Thyroid gland (tissue), 4 donors: ENCODE measurements at regions not wholly inside any gene's neighbourhood (a gene's known extent, or its start where the extent isn't known, plus 50 kb on each side); places are given as distances from the start of the nearest gene placed in this dataset.

Experiments used
- DNase-seq, 2 donors: peaks; one replicate each; pipeline ENCODE4 v3.0.0-alpha.2; 2019
- H3K27ac ChIP-seq, 3 donors: fragments of 200-600 bp; sonication (generic); 1 replicate in 2 of 3; 2 replicates in 1 of 3; pipeline ENCODE4 v1.5.1; 2016 to 2019; ENCODE audit warnings: mild to moderate bottlenecking in 1 of 3, moderate library complexity in 1 of 3
- H3K27me3 ChIP-seq: fragments of 200-600 bp; sonication (generic); one replicate; pipeline ENCODE4 v1.5.1; 2019
- H3K36me3 ChIP-seq, 2 donors: fragments of 200-600 bp; sonication (generic); one replicate each; pipeline ENCODE4 v1.5.1; 2016 to 2019
- H3K4me1 ChIP-seq, 2 donors: fragments of 200-600 bp; sonication (generic); one replicate each; pipeline ENCODE4 v1.5.1; 2017 to 2019
- H3K4me3 ChIP-seq, 3 donors: fragments of 200-600 bp; sonication (generic); replicated peaks in 1 of 3; 1 replicate in 2 of 3; 2 replicates in 1 of 3; pipeline ENCODE4 v1.5.1; 2016; ENCODE audit warnings: mild to moderate bottlenecking in 1 of 3
- H3K9me3 ChIP-seq: fragments of 200-600 bp; sonication (generic); one replicate; pipeline ENCODE4 v1.5.1; 2017
- CTCF ChIP-seq, 6 experiments: fragments of 200-600 bp in 3 of 6; fragments of 450-650 bp in 3 of 6; sonication (generic) in 3 of 6; IDR thresholded peaks; one replicate each; pipeline ENCODE4 v1.5.1; 2016 to 2019; ENCODE audit warnings: antibody characterized with exemption in 6 of 6, mild to moderate bottlenecking in 2 of 6, inconsistent platforms in 1 of 6, moderate library complexity in 1 of 6
- POLR2A ChIP-seq, 2 donors: fragments of 450-650 bp; IDR thresholded peaks; one replicate each; pipeline ENCODE4 v1.6.1; 2017; ENCODE audit warnings: antibody characterized with exemption in 2 of 2, mild to moderate bottlenecking in 2 of 2, moderate library complexity in 1 of 2
- whole genome bisulfite sequencing, 2 donors: methylation state at CpG; one replicate each; pipeline ENCODE4 v1.1.5; 2017; 5-methylcytosine and 5-hydroxymethylcytosine counted together
- intact Hi-C: fragments of 100-400 bp; cut with DNase I; formaldehyde crosslinking; loops from one replicate; pipeline ENCODE4 v1.15.1; 2023

DNA sequence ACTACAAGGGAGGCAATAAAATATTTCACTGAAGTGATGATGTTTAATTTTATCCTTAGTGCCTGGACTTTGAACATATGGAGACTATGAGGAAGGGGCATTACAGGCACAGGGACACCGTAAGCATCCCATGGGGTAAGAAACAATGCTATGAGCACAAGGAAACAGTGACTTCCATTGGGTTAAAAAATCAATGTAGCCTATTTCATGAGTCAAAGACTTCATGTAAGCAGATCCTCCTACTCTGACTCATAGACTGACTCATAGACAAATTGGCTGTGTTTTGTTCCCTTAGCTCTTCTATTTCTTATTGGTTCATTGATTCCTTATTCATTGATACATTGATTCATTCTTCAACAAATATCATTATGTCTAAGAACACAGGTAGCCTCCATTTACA, 351.0 kb downstream of the PRELID2 start:
- Histone ChIP-seq H3K4me1 (no peaks in the 10 kb centered on the region), H3K9me3 (no peaks in the 10 kb centered on the region), H3K36me3 (no peaks in the 10 kb centered on the region), H3K27me3 (no peaks in the 10 kb centered on the region), H3K4me3 (no peak overlapping the region), H3K27ac (no peak overlapping the region)
- TF ChIP-seq POLR2A (IDR thresholded peaks at IDR 0.05), result no peak
- no peak for TF ChIP-seq CTCF (IDR thresholded peaks at IDR 0.05)
- intact Hi-C loops, result no loop called here
- no peak for DNase-seq
- WGBS, 2 donors, result 91 to 97% methylated on average over 1 of the region's 1 CpG

DNA sequence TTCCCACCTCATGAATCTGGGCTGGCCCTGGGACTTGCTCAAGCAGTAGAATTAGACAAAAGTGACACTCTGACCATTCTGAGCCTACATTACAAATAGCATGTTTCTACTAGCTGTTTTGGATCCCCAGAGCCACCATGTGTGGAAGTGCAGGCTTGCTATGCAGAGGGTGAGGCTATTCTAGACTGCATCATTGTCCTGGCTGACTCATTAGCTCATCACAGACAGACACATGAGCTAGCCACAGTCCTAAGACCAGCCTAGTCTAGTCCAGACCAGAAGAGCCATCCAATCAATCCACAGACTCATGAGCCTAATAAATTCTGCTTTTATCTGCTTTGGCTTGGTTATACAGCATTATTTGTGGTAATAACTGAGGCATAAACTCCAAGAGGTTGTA, 351.9 kb downstream of the PRELID2 start:
- intact Hi-C loops, result no loop called here
- H3K4me1 ChIP-seq, result no peaks in the 10 kb centered on the region
- TF ChIP-seq CTCF (IDR thresholded peaks at IDR 0.05) (no peak), POLR2A (IDR thresholded peaks at IDR 0.05) (no peak)
- H3K4me3 ChIP-seq, result no peak overlapping the region
- no peaks in the 10 kb centered on the region for H3K27me3 ChIP-seq
- H3K9me3 ChIP-seq, result no peaks in the 10 kb centered on the region
- no peaks in the 10 kb centered on the region for H3K36me3 ChIP-seq
- no peak for DNase-seq
- no peak overlapping the region for H3K27ac ChIP-seq

DNA sequence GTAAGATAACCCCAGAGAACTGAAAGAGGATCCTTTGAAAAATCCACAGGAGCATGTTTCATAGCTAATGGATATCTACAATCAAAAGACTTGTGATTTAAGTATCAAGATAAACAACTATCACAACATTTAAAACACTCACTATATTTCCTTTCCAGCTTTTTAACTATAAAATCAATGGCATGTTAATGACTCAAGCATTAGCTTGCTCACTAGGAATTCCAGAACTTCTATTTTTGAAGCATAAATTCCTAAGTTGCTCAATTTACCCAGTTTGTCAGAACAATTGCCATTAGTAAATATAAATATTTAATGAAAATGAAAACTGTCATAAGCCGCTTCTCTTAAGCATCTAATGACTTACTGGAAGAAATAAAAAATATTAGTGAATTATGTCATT, 355.3 kb downstream of the PRELID2 start:
- DNase-seq, result no peak
- Histone ChIP-seq H3K27ac (no peak overlapping the region), H3K4me1 (no peaks in the 10 kb centered on the region), H3K4me3 (no peak overlapping the region), H3K36me3 (no peaks in the 10 kb centered on the region), H3K9me3 (no peaks in the 10 kb centered on the region), H3K27me3 (no peaks in the 10 kb centered on the region)
- WGBS, 2 donors, result 97 to 98% methylated on average over 1 of the region's 1 CpG
- intact Hi-C loops, result no loop called here
- no peak for TF ChIP-seq POLR2A (IDR thresholded peaks at IDR 0.05)
- TF ChIP-seq CTCF (IDR thresholded peaks at IDR 0.05), result no peak

DNA sequence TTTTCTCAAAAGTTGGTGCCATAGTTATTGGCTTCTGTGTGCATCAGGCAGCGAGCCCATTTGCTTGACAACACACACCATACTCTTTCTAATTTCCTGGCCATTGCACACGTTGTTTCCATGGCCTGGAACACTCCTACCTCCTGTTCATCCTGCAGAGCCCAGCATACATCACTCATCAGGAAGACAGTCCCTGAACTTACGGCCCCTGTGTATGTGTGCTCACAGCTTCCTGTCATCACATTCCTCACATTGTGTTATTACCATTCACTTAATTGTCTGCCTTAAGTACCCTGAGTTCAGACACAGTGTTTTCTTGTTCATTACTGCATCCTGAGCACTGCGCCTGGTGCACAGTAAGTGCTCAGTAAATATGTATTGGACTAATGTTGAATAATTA, 355.9 kb downstream of the PRELID2 start:
- TF ChIP-seq POLR2A (IDR thresholded peaks at IDR 0.05) (no peak), CTCF (IDR thresholded peaks at IDR 0.05) (no peak)
- Histone ChIP-seq H3K4me3 (no peak overlapping the region), H3K9me3 (no peaks in the 10 kb centered on the region), H3K4me1 (no peaks in the 10 kb centered on the region), H3K27ac (no peak overlapping the region), H3K36me3 (no peaks in the 10 kb centered on the region), H3K27me3 (no peaks in the 10 kb centered on the region)
- WGBS, 2 donors, result 69 to 76% methylated on average over 4 of the region's 4 CpGs
- DNase-seq, result no peak
- intact Hi-C loops, result no loop called here

DNA sequence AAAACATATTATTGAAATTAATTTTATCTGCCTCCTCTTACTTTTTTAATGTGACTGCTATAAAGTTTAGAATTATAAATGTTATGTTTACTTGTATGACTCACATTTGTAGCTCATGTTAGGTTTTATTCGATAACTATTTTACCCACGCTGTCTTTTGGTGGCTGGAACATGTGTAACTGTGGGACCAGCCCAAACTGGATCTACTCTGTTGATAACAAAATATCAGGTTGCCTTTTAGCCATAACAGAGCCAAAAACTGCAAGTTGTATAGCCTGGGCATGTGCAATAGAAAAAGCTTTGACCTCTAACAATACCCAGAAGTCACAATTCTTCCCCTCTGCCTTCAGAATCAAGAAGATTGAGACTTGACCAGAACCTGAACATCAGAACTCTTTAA, 356.5 kb downstream of the PRELID2 start:
- H3K36me3 ChIP-seq, result no peaks in the 10 kb centered on the region
- H3K4me3 ChIP-seq, result no peak overlapping the region
- no peak overlapping the region for H3K27ac ChIP-seq
- no peaks in the 10 kb centered on the region for H3K4me1 ChIP-seq
- WGBS, 2 donors, result 86 to 94% methylated on average over 2 of the region's 2 CpGs
- H3K9me3 ChIP-seq, result no peaks in the 10 kb centered on the region
- TF ChIP-seq POLR2A (IDR thresholded peaks at IDR 0.05) (no peak), CTCF (IDR thresholded peaks at IDR 0.05) (no peak)
- DNase-seq, result no peak
- intact Hi-C loops, result no loop called here
- no peaks in the 10 kb centered on the region for H3K27me3 ChIP-seq
